ENCODE measurements at regions not wholly inside any gene's neighbourhood (a gene's known extent, or its start where the extent isn't known, plus 50 kb on each side); places are given as distances from the start of the nearest gene placed in this dataset.

DNA sequence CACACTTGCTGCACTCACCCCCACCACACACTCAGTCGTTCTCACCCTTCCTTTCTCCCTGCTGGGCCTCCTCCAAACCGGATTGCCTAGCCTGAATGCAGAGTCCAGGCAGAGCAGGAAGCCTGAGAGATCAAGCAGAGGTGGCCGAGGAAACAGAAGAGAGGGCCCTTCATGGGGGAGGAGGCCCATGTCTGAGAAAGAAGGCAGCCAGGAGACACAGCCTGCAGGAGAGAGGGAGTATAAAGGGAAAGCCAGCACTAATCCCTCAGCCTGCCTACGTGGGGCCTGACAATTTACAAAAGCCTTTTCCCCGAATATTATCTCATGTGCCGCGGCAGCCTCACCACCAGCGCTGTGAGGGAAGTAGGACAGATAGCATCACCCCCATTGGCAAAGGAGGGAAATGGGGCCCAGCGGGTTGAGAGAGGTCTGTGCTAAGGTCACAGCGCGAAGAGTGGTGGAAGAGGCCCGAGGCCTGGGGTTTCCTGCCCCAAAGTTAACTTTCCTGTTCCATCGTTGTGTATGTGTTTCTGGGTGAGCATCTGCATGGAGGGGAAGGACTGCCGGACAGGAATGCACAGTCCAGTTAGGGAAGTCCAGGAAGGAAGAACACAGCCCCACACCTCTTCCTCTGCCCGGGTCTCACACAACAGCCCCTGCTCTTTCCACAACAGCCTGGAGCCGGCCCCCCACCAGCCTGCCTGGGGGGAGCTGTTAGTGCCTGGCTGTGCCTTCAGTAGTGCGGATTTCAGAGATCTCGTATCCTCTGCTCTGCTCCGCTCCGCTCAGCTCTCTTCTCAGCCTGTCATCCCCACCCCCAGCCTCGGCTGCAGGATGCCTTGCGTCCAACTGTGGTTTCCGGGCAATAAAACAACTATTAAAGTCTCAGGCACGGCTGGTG is 50.9 kb upstream of the BCOR start:
- DNase-seq (peak; percentile 47), ATAC-seq (ENCODE audit: low read depth) (no peak)
- no peaks in the 10 kb centered on the region for H3K9me3 ChIP-seq (ENCODE audit: control extremely low read depth in 1 of 3, control insufficient read depth in 2 of 3, insufficient read depth in 1 of 3, low read length in 2 of 3)
- no peaks in the 10 kb centered on the region for H3K9me3 Mint-ChIP-seq (ENCODE audit: insufficient read depth)
- peaks cover 60 to 71% of the 10 kb centered on the region in 2 donors for H3K4me1 ChIP-seq (ENCODE audit: control insufficient read depth in 2 of 2, insufficient read depth in 2 of 2, low read length in 2 of 2)
- peak overlapping the region; percentile 38 for H3K27ac Mint-ChIP-seq
- no peak overlapping the region for H3K27ac ChIP-seq (ENCODE audit: low read length in 2 of 2)
- WGBS (ENCODE audit: insufficient coverage) = 20% methylated on average over 6 of the region's 24 CpGs
- H3K27me3 ChIP-seq (replicated peaks in 1 of 4; ENCODE audit: control extremely low read depth in 1 of 4, control insufficient read depth in 3 of 4, insufficient read depth in 4 of 4, low read length in 3 of 4) = peaks cover 0 to 11% (median 3%) of the 10 kb centered on the region in 4 experiments
- peaks cover 48% of the 10 kb centered on the region for H3K4me1 Mint-ChIP-seq
- no peak overlapping the region for H2AFZ ChIP-seq (ENCODE audit: insufficient read depth, low read depth, low read length, poor library complexity, severe bottlenecking)
- no peak overlapping the region for H3K9ac ChIP-seq (ENCODE audit: low read length)
- peaks cover 3% of the 10 kb centered on the region for H3K27me3 Mint-ChIP-seq
- TF ChIP-seq, protein P1, sequence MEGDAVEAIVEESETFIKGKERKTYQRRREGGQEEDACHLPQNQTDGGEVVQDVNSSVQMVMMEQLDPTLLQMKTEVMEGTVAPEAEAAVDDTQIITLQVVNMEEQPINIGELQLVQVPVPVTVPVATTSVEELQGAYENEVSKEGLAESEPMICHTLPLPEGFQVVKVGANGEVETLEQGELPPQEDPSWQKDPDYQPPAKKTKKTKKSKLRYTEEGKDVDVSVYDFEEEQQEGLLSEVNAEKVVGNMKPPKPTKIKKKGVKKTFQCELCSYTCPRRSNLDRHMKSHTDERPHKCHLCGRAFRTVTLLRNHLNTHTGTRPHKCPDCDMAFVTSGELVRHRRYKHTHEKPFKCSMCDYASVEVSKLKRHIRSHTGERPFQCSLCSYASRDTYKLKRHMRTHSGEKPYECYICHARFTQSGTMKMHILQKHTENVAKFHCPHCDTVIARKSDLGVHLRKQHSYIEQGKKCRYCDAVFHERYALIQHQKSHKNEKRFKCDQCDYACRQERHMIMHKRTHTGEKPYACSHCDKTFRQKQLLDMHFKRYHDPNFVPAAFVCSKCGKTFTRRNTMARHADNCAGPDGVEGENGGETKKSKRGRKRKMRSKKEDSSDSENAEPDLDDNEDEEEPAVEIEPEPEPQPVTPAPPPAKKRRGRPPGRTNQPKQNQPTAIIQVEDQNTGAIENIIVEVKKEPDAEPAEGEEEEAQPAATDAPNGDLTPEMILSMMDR (IDR thresholded peaks at IDR 0.05) = no peak
- no peak for TF ChIP-seq EZH2 (IDR thresholded peaks at IDR 0.05; ENCODE audit: borderline replicate concordance, insufficient read depth, low read depth, low read length, poor library complexity, severe bottlenecking)
- peaks cover 15% of the 10 kb centered on the region for H4K20me1 ChIP-seq (ENCODE audit: control insufficient read depth, insufficient read depth, low read length, poor library complexity, severe bottlenecking)
- intact Hi-C loops (cut with micrococcal nuclease) = loop anchor here (1.0 kb wide), 1 partner anchor 38 kb away; no protein-coding TSS in a partner anchor
- H3K4me2 ChIP-seq (replicated peaks; ENCODE audit: low read depth, low read length, poor library complexity, severe bottlenecking) = peak overlapping the region; percentile 62
- ChIA-PET CTCF (interaction anchor here (0.6 to 1.3 kb wide), 3 partner anchors 18 to 66 kb away, joined by 3 read pairs; partner anchors contain the start of gene BCOR), POLR2A (interaction anchor here (0.5 to 1.2 kb wide), 2 partner anchors 12 to 50 kb away, joined by 3 to 8 read pairs; no protein-coding TSS in a partner anchor)
- no peaks in the 10 kb centered on the region for H3K36me3 ChIP-seq (replicated peaks in 1 of 2; ENCODE audit: control extremely low read depth in 1 of 2, control insufficient read depth in 1 of 2, extremely low read depth in 1 of 2, insufficient read depth in 2 of 2, low read length in 1 of 2)
- H3K4me3 Mint-ChIP-seq = peak overlapping the region; percentile 75
- no peaks in the 10 kb centered on the region for H3K79me2 ChIP-seq (ENCODE audit: control insufficient read depth, insufficient read depth, low read length)
- peak overlapping the region in 1 of 5 experiments; percentile 20 for H3K4me3 ChIP-seq (ENCODE audit: control extremely low read depth in 1 of 5, extremely low read depth in 1 of 5, insufficient read depth in 1 of 5, low read depth in 2 of 5, low read length in 4 of 5)

DNA sequence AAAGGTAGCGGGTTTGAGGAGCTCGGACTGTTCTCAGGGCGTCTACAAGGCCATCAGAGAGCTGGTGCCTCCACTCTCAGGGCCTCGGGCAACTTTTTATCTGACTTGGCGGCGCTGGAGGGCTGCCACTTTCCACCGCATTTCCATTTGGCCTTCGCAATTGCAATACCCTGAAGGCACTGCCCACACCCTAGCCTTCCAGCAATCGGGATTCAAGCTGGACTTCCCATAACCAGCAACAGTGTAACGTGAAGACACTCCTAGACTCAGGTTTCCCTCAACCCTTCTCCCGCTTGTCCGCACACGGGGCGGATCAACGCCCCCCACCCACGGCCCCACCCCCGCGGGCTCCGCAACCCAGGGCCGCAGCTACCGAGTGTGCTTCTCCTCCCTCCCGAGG is 50.2 kb upstream of the BCOR start:
- DNase-seq (no peak), ATAC-seq (ENCODE audit: low read depth) (no peak)
- no peak overlapping the region for H3K4me3 Mint-ChIP-seq
- Histone ChIP-seq H3K9me3 (ENCODE audit: control extremely low read depth in 1 of 3, control insufficient read depth in 2 of 3, insufficient read depth in 1 of 3, low read length in 2 of 3) (no peaks in the 10 kb centered on the region), H2AFZ (ENCODE audit: insufficient read depth, low read depth, low read length, poor library complexity, severe bottlenecking) (no peak overlapping the region), H3K27ac (ENCODE audit: low read length in 2 of 2) (no peak overlapping the region), H3K9ac (ENCODE audit: low read length) (no peak overlapping the region), H3K79me2 (ENCODE audit: control insufficient read depth, insufficient read depth, low read length) (no peaks in the 10 kb centered on the region), H3K27me3 (replicated peaks in 1 of 4; ENCODE audit: control extremely low read depth in 1 of 4, control insufficient read depth in 3 of 4, insufficient read depth in 4 of 4, low read length in 3 of 4) (peaks cover 0 to 11% (median 3%) of the 10 kb centered on the region in 4 experiments), H4K20me1 (ENCODE audit: control insufficient read depth, insufficient read depth, low read length, poor library complexity, severe bottlenecking) (peaks cover 15% of the 10 kb centered on the region), H3K4me2 (replicated peaks; ENCODE audit: low read depth, low read length, poor library complexity, severe bottlenecking) (peak overlapping the region; percentile 62), H3K4me3 (ENCODE audit: control extremely low read depth in 1 of 5, extremely low read depth in 1 of 5, insufficient read depth in 1 of 5, low read depth in 2 of 5, low read length in 4 of 5) (no peak overlapping the region), H3K4me1 (ENCODE audit: control insufficient read depth in 2 of 2, insufficient read depth in 2 of 2, low read length in 2 of 2) (peaks cover 57 to 67% of the 10 kb centered on the region in 2 donors), H3K36me3 (replicated peaks in 1 of 2; ENCODE audit: control extremely low read depth in 1 of 2, control insufficient read depth in 1 of 2, extremely low read depth in 1 of 2, insufficient read depth in 2 of 2, low read length in 1 of 2) (no peaks in the 10 kb centered on the region)
- intact Hi-C loops (cut with micrococcal nuclease) = no loop called here
- H3K9me3 Mint-ChIP-seq (ENCODE audit: insufficient read depth) = no peaks in the 10 kb centered on the region
- no peak for TF ChIP-seq EZH2 (IDR thresholded peaks at IDR 0.05; ENCODE audit: borderline replicate concordance, insufficient read depth, low read depth, low read length, poor library complexity, severe bottlenecking)
- TF ChIP-seq, protein P1 (IDR thresholded peaks at IDR 0.05) = no peak
- H3K4me1 Mint-ChIP-seq = peaks cover 44% of the 10 kb centered on the region
- no peak overlapping the region for H3K27ac Mint-ChIP-seq
- peaks cover 3% of the 10 kb centered on the region for H3K27me3 Mint-ChIP-seq
- CTCF ChIA-PET = no interaction called here
- 92% methylated on average over 8 of the region's 22 CpGs for WGBS (ENCODE audit: insufficient coverage)
- POLR2A ChIA-PET = no interaction called here
